GM18868 (cell line): ENCODE measurements at regions not wholly inside any gene's neighbourhood (a gene's known extent, or its start where the extent isn't known, plus 50 kb on each side); places are given as distances from the start of the nearest gene placed in this dataset.

Experiments
- ATAC-seq: cut with Tn5 transposase; IDR thresholded peaks from one replicate; pipeline ENCODE4 v1.9.1; 2021; ENCODE audit warnings: mild to moderate bottlenecking, moderate library complexity; ENCODE audit not compliant: unreplicated experiment

GRCh38 chr2:103264058-103264768 lies 502.4 kb downstream of the TMEM182 start:
- ATAC-seq, result no peak

- no peak for ATAC-seq
These were observed 503.7 kb downstream of the TMEM182 start for GRCh38 chr2:103265521-103265920.

- no peak for ATAC-seq
These were observed 507.1 kb downstream of the TMEM182 start for GRCh38 chr2:103268841-103269498.

- no peak for ATAC-seq
These were observed 515.0 kb downstream of the TMEM182 start for GRCh38 chr2:103276869-103277268.

GRCh38 chr2:103284750-103285149 lies 522.9 kb downstream of the TMEM182 start:
- no peak for ATAC-seq

GRCh38 chr2:103285354-103285753 lies 523.5 kb downstream of the TMEM182 start:
- no peak for ATAC-seq

- ATAC-seq, result no peak
These were observed 525.9 kb downstream of the TMEM182 start for GRCh38 chr2:103287746-103288145.

GRCh38 chr2:103288696-103289095 lies 526.9 kb downstream of the TMEM182 start:
- no peak for ATAC-seq

GRCh38 chr2:103289105-103289725 lies 527.4 kb downstream of the TMEM182 start:
- ATAC-seq, result no peak

- no peak for ATAC-seq
These were observed 530.7 kb downstream of the TMEM182 start for GRCh38 chr2:103292573-103292972.

- no peak for ATAC-seq
These were observed 531.4 kb downstream of the TMEM182 start for GRCh38 chr2:103293067-103293741.

GRCh38 chr2:103293742-103294077 lies 531.9 kb downstream of the TMEM182 start:
- ATAC-seq, result no peak

- ATAC-seq, result no peak
These were observed 532.6 kb downstream of the TMEM182 start for GRCh38 chr2:103294420-103294819.

- no peak for ATAC-seq
These were observed 533.8 kb downstream of the TMEM182 start for GRCh38 chr2:103295591-103295990.

GRCh38 chr2:103324671-103325070 lies 562.8 kb downstream of the TMEM182 start:
- no peak for ATAC-seq

- ATAC-seq, result no peak
These were observed 565.6 kb downstream of the TMEM182 start for GRCh38 chr2:103327386-103327785.

GRCh38 chr2:103327966-103328365 lies 566.1 kb downstream of the TMEM182 start:
- ATAC-seq, result no peak

GRCh38 chr2:103335403-103335802 lies 573.6 kb downstream of the TMEM182 start:
- ATAC-seq, result no peak

- no peak for ATAC-seq
These were observed 577.0 kb downstream of the TMEM182 start for GRCh38 chr2:103338819-103339218.

- no peak for ATAC-seq
These were observed 584.9 kb downstream of the TMEM182 start for GRCh38 chr2:103346780-103347179.

GRCh38 chr2:103353774-103354173 lies 591.9 kb downstream of the TMEM182 start:
- ATAC-seq, result no peak

- ATAC-seq, result no peak
These were observed 593.5 kb downstream of the TMEM182 start for GRCh38 chr2:103355287-103355686.
